GM18870 (cell line): ENCODE measurements at regions not wholly inside any gene's neighbourhood (a gene's known extent, or its start where the extent isn't known, plus 50 kb on each side); places are given as distances from the start of the nearest gene placed in this dataset.

Experiments
- ATAC-seq: cut with Tn5 transposase; IDR thresholded peaks from one replicate; pipeline ENCODE4 v1.9.1; 2021; ENCODE audit warnings: moderate library complexity; ENCODE audit not compliant: unreplicated experiment

DNA sequence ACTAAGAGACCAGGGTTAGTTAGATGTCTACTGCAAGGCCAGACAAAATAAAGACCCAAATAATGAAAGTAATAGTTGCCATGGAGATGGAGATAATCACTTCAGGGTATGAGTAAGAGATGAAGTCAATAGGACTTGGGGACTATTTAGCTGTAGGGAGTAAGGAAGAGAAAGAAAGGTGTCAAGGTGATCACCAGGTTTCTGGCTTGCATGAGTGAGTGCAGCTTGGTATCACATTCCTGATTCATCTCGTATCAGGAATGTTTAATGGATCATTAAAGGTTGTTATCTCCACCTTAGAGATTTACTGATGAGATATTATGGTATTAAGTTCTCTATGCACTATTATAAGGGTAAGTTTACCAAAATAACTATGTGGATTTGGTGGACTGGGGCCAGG lies 357.4 kb upstream of the ATP11B start:
- no peak for ATAC-seq

DNA sequence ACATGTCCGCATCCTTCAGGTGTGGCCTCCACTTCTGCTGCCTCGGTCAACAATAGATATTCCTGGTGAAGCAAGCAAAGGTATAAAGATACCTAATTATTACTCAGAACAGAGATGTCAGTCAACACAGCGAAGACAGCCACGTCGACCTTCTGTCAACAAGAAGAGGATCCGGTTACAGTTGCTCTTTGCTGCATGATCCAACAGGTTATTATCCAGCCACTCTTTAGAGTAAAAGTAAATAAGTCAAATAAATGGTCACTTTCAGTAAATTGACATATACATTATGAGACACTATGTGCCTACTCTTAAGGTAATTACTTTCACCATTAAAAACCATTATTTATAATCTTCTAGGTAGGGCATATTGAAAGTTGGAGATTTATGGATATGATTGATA lies 356.8 kb upstream of the ATP11B start:
- no peak for ATAC-seq

DNA sequence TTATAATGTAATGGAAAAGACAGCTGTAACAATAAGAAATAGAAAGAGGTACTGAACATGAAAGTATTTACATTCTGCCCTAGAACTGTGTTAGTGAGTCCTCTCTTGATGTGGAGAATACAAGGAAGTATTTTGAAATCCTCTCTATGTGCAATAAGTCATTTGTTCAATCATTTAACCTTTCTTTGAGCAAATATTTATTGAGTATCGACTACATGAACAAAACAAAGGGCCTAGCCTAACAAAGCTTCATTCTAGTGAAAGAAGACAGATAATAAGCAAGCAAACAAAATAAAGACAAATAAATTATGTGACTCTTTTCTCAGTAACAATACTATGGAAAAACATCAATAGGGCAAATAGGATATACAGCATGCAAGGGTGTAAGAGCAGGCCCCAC lies 354.9 kb upstream of the ATP11B start:
- no peak for ATAC-seq

DNA sequence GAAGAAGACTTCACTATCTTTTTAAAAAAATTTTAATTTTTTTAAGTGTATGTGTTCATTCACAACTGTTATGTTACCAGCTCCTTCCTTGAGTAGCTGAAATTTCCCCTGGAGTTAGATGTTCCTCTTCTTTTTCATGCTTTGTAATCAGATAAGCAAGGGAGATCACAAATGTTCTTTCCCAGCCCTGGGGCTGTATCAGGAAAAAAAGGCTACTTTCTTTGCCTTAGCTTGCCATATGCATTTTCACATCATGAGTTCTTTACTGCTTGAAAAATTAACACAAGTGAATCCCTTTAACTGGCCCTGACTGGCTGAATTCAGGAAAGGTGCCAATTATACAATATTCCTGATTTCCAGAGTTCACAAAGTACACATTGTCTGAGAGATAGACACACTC lies 353.2 kb upstream of the ATP11B start:
- no peak for ATAC-seq

DNA sequence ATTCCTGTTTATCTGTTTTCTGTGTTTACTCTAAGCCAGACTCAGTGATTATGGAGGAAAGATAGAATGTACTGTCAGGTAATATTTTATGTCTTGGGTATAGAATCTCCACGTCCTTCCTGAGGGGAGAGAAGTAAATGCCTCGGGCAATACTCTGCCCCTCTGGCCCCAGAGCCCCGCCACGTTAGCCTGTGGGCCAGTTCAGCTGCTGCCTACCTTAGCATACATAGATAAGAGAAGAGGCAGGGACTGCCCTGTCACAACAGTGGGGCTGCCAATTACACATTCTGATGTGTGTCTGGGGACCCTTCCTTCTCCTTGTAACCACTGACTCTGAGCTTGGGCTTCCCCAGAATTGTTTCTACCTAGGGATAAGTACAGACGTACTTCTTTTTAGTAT lies 347.7 kb upstream of the ATP11B start:
- ATAC-seq, result no peak

DNA sequence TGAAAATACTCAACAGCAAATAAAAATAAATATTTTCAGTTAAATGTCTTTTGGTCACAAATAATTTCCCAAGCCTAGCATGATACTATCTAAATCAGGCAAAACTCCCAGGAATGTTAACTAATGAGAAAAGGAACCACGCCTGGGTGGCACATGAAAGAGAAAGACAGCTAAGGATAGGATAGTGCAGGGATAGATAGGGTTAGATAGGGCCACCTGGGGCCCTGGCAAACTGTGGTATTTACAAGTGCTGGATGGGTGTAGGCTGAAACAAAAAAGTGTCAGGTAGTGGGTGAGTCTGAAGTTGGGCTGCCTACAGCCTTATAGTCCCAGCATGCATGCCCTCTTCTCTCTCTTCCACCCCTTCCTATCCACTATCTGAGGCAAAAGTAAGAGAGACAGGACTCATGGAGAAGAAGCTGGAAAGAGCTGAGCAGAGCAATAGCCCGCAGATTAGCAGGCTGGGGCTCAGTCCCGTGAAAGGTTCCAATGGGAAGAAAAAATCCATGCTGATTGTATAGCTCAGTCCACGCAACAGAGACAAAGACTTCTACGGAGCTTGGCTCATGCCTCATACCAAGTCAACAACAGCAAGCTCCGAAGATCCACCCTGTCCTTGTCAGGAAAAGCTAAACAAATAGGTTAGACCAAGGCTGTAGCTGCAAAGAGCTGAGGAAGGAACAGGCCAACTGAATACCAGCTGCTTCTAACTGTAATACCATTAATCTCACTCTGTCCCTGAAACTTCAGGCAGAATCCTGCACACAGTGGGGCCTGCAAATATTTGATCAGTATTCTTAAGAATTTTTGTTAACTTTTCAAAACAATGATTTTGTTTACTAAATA lies 342.1 kb upstream of the ATP11B start:
- no peak for ATAC-seq

DNA sequence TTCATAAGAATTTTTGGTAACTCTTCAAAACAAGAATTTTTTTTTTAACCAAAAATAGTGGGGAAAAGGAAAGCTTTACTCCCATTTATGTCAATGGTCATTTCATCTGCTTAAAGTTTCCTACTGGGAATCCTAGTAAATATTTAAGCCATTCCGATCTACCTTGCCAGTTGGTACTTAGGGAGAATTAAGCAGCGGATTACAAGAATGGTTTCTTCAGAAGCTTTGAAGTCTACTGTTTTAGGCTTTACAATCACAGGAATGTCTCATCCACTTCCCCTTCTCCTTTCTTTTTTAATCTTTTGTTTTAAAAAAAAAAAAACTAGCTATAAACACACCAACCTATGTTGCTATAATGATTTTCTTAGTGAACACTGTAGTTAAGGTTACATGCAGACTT lies 341.4 kb upstream of the ATP11B start:
- no peak for ATAC-seq

DNA sequence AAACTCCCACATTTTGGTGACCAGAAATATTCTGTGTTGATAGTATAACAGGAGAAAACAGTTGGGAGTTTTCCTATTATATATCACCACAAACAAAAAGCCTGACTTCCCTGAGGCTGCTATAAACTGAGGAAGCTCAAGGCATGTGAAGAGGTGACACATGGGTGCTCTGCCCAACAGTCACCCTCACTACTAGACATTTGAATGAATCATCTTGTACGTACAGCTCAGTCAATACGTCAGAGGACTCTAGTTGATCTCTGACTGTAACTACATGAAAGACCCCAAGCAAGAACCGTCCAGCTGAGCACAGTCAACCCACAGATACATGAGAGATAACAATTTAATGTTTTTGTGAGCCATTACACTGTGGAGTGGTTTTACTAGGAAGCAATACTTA lies 338.3 kb upstream of the ATP11B start:
- ATAC-seq, result no peak

DNA sequence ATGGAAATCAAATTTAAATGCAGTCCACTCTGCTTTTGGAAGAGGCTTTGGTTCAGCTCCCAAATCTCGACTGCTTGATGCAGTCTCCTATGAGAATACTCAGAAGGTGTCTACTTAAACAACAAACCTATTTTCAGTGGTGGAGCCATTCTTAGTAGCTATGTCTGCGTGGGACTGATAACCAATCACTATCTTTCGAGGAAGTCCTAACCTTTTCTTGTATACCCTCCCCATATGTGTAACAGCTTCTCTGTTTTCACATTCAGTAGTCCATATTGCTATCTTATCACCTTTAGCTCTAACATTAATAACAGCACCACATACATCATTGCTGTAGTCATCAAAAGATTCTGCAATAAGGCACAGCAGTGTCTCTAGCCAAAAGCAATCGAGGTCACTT lies 333.0 kb upstream of the ATP11B start:
- ATAC-seq, result no peak

DNA sequence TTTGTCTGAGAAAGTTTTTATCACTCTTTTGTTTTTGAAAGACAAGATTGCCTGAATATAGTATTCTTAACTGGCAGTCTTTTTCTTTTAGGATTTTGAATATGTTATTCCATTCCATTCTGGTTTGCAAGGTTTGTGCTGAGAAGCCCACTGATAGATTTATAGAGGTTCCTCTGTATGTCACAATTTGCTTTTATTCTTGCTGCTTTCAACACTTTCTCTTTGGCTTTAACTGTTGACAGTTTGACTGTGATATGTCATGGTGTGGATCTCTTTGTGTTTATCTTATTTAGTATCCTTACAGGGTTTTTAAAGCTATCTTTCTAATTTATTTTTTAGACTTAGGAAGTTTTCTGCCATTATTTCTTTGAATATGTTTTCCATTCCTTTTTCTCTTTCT lies 331.2 kb upstream of the ATP11B start:
- no peak for ATAC-seq

DNA sequence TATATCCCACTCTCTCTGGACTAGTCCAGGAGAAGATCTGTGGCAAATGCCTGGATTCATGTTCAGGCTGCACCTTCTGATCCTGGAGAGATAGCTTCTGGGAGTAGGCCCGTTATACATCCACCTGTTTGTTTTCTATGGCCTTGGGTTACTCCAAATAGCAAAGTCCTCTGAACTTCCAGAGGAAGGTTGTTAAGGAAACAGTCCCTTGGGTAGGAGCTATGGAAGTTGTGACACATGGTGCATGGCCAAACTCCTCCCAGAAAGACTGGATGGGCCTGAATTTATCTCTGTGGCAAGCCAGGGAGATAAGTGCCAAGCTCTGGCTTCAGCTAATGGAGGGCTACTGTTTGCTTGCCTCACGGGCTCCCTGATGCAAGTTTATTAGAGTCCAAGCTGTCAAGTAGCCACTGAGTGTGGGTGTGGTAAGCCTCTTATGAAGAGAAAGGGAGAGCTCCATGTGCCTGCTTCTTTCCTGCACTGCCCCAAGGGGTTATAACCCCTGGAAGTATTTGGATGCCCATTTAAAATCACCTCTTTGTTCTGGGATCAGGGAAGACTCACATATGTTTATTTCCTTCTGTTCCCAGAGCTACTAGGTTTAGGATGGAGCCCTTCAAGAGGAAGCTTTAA lies 328.7 kb upstream of the ATP11B start:
- no peak for ATAC-seq

DNA sequence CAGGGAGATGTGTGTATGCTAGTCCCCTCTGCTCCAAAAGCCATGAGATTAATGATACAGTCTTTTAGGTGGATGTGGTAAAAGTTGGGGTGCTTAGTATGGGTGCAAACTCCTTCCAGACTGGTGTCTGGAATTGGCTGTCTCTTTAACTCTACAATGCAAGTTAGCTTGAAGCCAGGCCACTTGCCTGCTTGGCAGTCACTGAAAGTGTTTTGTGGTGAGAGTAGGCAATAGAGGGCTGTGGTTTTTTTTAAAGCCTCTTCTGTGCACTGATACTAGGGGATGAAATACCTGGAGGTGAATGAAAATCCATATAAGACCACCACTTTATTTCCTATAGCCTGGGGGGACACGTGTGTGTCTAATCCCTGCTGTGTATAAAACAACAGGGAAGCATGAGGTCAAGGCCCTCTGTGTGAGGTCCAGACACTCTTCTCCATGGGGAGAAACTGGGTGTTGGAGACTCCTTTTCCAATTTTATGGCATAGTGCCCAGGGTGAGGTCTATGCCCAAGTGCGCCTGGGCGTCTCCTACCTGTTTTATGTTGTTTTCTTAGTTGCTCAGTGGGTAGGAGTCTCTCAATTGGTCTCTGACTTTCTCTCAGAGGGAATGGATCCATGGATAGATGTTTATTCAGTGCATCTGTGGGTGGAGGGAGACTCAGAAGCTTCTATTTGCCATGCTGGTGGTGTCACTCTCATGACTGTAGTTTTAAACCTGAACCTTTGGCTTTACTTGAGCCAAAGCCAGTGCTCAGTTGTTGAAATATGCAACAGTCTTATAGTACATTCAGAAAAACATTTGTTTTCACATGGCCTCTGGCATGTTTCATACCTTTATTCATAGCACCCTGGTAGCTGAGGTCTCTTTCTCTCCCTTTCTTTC lies 327.8 kb upstream of the ATP11B start:
- no peak for ATAC-seq

DNA sequence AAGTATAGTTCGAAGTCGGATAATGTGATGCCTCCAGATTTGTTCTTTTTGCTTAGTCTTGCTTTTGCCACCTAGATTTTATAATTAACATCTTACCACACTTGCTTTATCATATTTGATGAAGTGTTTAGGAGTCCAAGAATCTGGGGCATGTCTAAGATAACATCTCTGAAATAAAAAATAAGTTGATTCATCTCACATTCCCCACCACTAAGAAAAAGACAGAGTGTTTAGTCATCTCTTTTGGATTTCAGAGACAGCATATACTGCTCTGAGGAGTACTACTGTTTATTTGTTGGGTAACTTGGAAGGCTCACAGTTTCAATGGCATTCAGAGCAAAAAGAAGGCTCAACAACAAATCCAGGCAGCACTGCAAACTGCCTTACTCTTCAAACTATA lies 324.2 kb upstream of the ATP11B start:
- ATAC-seq, result no peak

DNA sequence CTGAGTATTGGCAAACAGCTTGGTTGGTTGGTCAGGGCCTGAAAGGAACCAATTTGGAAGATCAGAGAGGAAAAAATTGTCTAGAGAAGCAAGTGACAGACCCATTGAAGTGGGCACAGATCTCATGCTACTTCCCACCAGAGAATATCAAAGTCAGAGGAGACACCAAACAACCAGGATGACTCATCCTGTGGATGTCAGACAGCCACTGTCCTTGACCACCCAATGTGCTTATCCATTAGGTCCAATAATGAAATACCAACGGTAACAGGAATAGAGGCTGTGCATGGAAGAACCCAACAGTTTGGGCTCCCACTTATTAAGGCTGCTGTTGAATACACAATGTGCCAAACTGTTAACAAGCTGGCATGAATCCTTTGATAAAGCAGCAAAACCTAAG lies 323.1 kb upstream of the ATP11B start:
- ATAC-seq, result no peak

DNA sequence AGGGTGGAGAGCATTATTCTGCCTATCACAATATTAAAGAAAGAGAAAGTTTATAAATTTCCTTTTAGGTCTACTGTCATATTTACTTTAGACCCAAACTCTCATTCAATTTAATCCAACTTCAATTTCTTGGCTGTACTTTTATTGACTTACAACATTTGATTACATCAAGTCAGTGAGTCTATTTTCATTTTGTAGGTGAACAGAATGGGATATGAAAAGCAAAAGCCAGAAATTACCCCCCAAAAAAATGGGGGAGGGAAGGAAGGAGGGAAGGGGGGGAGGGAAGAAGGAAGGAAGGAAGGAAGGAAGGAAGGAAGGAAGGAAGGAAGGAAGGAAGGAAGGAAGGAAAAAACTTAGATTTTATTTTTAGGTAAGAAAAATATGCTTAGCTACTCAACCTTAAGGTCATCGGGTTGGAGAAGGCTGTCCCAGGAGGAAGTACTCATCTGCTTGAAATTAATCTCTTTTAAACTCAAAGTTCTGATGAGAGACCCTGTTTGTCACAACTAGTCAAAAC lies 320.1 kb upstream of the ATP11B start:
- ATAC-seq, result no peak

DNA sequence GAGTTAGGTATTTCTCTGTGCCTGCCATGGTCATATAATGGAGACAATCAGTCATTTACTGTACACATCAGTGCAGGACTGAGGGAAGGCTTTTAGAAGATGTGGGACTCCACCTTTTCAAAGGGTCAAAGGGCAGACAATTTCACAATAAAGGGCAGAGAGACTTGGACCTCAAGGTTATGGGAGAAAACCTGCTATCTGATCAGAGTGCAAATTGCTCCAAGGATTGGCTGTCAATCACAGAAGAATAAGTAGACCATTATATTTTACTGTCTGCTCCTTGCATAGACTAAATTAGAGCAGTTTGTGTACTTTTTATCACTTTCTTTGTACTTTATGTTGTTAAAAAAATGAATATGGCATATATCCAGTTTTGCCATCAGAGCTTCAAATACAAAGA lies 314.9 kb upstream of the ATP11B start:
- no peak for ATAC-seq

DNA sequence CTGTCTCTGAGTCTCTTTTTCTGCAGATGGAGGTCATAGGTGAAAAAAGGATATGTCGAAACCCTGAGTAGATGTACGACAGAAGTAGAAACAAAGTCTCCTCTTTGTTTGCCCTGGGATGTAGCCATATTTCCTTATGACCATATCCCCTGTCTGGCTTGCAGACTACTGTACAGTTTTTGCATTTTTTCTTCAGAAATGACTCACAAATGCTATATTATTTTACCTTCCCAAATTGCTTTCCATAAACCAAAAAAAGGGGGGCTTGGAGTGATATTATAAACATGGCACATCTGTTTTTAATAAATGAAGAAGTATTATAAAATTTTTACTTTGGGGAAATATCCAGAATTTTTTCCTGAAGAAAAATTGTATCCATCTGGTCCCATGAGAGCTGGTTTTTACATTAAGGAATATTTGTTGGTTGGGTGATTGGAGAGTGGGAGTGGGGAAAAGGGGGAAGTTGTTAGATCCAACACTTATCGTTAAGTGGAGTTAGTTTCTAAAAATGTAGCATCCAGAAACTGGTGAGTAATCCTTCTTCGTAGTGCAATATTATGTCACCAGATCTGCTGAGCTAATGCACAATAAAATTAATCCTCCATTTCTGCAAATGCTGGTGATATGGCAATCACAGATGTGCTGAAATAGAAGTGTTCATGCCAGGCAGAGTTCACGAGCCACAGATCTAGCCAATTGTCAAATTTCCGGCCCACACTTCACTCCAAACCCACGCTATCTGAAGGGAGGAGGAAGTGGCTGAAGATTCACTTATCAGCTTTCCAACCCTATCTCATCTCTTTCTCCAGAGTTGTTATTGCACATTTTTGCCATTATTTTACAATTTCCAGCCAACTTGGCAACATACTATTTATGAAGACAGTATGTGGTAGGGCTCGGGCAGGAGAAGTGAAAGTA lies 313.6 kb upstream of the ATP11B start:
- ATAC-seq, result no peak

DNA sequence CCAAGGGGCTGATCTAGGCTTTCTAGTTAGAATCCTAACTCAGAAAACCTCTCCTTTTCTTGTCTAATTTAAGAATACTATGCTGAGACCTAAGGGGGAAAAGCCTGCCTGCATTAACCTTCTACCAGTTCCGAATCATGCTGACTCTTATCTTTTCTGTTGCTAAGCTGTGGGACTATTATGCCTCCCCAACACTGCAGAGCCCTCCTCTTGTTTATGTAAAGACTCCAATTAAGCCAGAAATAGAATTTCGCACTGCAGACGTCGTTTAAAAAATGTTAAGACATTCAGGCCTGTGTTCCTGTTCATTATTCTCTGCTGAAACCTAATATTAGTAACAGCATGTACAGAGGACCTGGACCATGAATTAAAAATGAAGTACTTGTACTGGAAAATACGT lies 310.6 kb upstream of the ATP11B start:
- ATAC-seq, result no peak

DNA sequence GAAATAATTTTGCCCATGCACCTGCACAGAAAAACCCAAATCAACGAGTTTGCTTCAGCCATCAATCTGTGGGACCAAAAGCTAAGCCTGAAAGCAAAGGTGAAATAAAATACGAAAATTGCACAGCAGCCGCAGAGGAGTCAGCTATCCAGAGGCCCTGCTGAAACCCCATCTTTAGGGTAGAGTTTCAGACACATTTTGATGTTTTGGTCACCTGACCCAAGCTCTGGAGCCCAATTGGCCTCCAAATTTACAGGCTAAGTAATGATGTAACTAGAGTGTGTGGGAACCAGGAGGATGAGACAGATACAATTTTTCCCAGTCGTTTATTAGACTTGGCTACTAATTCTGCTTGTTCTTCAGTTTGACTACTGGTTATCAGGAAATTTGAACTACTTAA lies 308.6 kb upstream of the ATP11B start:
- ATAC-seq, result no peak

DNA sequence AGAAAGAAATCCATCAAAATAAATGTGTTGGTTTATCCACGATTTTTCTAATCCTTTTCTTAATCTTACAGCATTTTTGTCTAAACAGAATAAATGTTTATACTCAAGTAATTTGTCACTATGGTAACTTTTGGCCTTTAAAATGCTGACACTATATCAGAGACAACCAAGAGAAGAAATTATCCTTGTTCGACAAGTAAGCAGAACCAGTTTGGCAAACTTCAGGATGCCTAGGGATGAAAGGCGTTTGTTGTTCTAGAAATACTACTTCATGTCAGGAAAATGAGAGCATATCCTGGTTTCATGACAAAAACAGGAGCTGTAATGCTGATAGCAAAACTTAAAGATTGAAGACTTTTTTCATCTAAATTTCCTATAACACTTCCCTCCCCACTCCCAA lies 308.0 kb upstream of the ATP11B start:
- ATAC-seq, result no peak

DNA sequence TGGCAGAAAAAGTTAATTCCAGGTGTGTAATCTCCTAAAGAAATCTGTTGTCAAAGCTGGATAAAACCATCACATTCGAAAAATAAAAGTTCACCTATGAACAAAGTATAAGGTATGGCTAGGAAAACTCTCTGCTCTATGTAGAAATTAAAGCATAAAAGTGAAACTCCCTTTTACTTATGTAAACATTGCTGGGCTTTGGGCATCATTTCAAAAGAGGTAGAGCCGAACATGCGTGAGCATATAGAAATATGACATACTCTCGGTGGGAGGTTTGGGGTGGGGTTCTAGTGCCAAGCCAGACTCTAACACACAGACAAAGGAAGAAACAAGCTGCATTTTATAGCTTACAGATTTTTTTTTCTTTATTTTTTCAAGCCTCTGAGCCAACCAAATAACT lies 306.8 kb upstream of the ATP11B start:
- ATAC-seq, result no peak
